Suprapubic skin (tissue), 4 donors: ENCODE measurements at regions not wholly inside any gene's neighbourhood (a gene's known extent, or its start where the extent isn't known, plus 50 kb on each side); places are given as distances from the start of the nearest gene placed in this dataset.

Source experiments
- DNase-seq, 2 donors: peaks; one replicate each; pipeline ENCODE4 v3.0.0-alpha.2; 2019; ENCODE audit warnings: low spot score in 2 of 2
- H3K27ac ChIP-seq: fragments of 200-600 bp; sonication (generic); one replicate; pipeline ENCODE4 v1.5.1; 2019
- H3K27me3 ChIP-seq: fragments of 200-600 bp; sonication (generic); one replicate; pipeline ENCODE4 v1.5.1; 2019
- H3K36me3 ChIP-seq: fragments of 200-600 bp; sonication (generic); one replicate; pipeline ENCODE4 v1.5.1; 2019
- H3K4me1 ChIP-seq: fragments of 200-600 bp; sonication (generic); one replicate; pipeline ENCODE4 v1.5.1; 2019
- H3K4me3 ChIP-seq: fragments of 200-600 bp; sonication (generic); one replicate; pipeline ENCODE4 v1.5.1; 2019; ENCODE audit warnings: mild to moderate bottlenecking
- H3K9me3 ChIP-seq: fragments of 200-600 bp; sonication (generic); one replicate; pipeline ENCODE4 v1.5.1; 2019
- EP300 ChIP-seq: sonication (generic); formaldehyde crosslinking; IDR thresholded peaks from one replicate; pipeline ENCODE4 v1.6.1; 2017; ENCODE audit warnings: antibody characterized with exemption
- POLR2A ChIP-seq, 2 donors: fragments of 450-650 bp; IDR thresholded peaks; one replicate each; pipeline ENCODE4 v1.6.1; 2017; ENCODE audit warnings: antibody characterized with exemption in 2 of 2, mild to moderate bottlenecking in 2 of 2, moderate library complexity in 2 of 2
- POLR2AphosphoS5 ChIP-seq, 3 donors: sonication (generic); formaldehyde crosslinking; IDR thresholded peaks; one replicate each; pipeline ENCODE4 v1.6.1; 2017; ENCODE audit warnings: antibody characterized with exemption in 3 of 3
- WGBS: methylation state at CpG from one replicate; pipeline ENCODE4 v1.1.5; 2018; 5-methylcytosine and 5-hydroxymethylcytosine counted together
- TF ChIP-seq, protein P1 (sequence below), 2 donors: fragments of 200-600 bp in 1 of 2; fragments of 450-650 bp in 1 of 2; sonication (generic) in 1 of 2; IDR thresholded peaks; one replicate each; pipeline ENCODE4 v1.5.1; 2016 to 2019; ENCODE audit warnings: antibody characterized with exemption in 2 of 2, mild to moderate bottlenecking in 1 of 2, moderate library complexity in 1 of 2

DNA sequence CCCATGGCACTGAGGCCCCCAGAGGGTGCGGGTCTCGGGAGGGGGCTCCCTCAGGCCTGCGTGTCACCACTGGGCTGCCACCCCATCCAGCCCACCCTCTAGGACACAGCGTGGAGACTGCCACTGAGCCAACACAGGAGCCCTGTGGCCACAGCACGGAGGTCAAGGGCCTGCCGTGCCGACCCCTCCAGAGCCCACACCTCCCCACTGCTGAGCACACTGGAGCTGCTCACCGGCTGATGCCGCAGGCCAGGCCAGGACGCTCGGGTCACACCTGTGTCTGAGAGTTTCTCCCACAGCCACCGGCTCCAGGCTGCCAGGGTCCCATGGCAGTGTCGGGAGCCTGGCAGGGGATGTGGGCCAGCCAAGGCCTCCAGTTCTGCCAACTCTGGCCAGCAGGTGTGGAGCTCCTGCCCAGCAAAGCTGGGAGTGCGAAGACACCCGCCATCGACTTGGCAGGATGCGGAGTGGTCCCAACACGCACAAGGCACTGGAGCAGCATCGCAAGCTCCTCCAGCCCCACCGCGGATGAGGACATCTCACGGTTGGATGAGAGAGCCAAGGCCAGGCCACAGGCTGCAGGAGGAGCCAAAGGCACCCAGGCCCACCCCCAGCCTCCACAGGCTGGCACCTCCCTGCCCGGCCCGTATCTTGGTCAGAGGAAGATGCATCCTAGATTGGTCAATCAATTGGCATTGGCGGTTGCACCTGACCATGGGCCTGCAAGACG lies 187.1 kb downstream of the BRD1 start:
- Histone ChIP-seq H3K9me3 (no peaks in the 10 kb centered on the region), H3K27me3 (peaks cover 28% of the 10 kb centered on the region), H3K36me3 (no peaks in the 10 kb centered on the region), H3K4me1 (no peaks in the 10 kb centered on the region), H3K27ac (no peak overlapping the region), H3K4me3 (no peak overlapping the region)
- DNase-seq, result no peak
- WGBS, result 86% methylated on average over 11 of the region's 26 CpGs
- no peak for TF ChIP-seq POLR2AphosphoS5 (IDR thresholded peaks at IDR 0.05)
- TF ChIP-seq EP300, result no peak
- TF ChIP-seq, protein P1, sequence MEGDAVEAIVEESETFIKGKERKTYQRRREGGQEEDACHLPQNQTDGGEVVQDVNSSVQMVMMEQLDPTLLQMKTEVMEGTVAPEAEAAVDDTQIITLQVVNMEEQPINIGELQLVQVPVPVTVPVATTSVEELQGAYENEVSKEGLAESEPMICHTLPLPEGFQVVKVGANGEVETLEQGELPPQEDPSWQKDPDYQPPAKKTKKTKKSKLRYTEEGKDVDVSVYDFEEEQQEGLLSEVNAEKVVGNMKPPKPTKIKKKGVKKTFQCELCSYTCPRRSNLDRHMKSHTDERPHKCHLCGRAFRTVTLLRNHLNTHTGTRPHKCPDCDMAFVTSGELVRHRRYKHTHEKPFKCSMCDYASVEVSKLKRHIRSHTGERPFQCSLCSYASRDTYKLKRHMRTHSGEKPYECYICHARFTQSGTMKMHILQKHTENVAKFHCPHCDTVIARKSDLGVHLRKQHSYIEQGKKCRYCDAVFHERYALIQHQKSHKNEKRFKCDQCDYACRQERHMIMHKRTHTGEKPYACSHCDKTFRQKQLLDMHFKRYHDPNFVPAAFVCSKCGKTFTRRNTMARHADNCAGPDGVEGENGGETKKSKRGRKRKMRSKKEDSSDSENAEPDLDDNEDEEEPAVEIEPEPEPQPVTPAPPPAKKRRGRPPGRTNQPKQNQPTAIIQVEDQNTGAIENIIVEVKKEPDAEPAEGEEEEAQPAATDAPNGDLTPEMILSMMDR (IDR thresholded peaks at IDR 0.05), result no peak
- no peak for TF ChIP-seq POLR2A (IDR thresholded peaks at IDR 0.05)

GRCh38 chr22:49639956-49640355 lies 187.7 kb downstream of the BRD1 start:
- H3K4me3 ChIP-seq, result no peak overlapping the region
- whole genome bisulfite sequencing, result 45% methylated on average over 8 of the region's 12 CpGs
- no peaks in the 10 kb centered on the region for H3K9me3 ChIP-seq
- no peaks in the 10 kb centered on the region for H3K4me1 ChIP-seq
- TF ChIP-seq, protein P1 (IDR thresholded peaks at IDR 0.05), result no peak
- TF ChIP-seq POLR2A (IDR thresholded peaks at IDR 0.05), result no peak
- TF ChIP-seq EP300, result no peak
- H3K27me3 ChIP-seq, result peaks cover 31% of the 10 kb centered on the region
- H3K36me3 ChIP-seq, result no peaks in the 10 kb centered on the region
- no peak overlapping the region for H3K27ac ChIP-seq
- no peak for DNase-seq

DNA sequence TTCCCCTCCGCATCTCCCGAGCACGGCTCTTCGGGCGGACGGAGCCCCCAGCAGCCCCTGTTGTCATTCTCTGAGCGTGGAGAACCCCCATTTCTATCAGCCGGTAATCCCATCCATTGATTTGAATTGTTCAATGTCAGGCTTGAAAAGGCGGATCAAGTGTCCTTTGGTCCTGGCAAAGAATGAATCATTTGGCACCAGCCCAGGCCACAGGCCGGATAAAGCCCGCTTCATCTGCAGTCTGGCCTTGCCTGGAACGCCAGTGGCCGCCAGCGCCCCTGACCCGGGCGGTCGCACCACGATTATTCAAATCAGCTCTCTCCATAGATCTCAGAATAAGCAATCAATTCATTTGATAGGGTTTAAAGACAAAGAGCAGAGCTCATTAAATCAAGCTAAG lies 188.9 kb downstream of the BRD1 start:
- Histone ChIP-seq H3K4me3 (no peak overlapping the region), H3K9me3 (no peaks in the 10 kb centered on the region), H3K4me1 (no peaks in the 10 kb centered on the region), H3K27me3 (peaks cover 39% of the 10 kb centered on the region), H3K27ac (no peak overlapping the region), H3K36me3 (no peaks in the 10 kb centered on the region)
- no peak for DNase-seq
- TF ChIP-seq POLR2AphosphoS5 (IDR thresholded peaks at IDR 0.05) (no peak), EP300 (no peak), POLR2A (IDR thresholded peaks at IDR 0.05) (no peak)
- TF ChIP-seq, protein P1 (IDR thresholded peaks at IDR 0.05), result no peak
- WGBS, result 78% methylated on average over 18 of the region's 18 CpGs

DNA sequence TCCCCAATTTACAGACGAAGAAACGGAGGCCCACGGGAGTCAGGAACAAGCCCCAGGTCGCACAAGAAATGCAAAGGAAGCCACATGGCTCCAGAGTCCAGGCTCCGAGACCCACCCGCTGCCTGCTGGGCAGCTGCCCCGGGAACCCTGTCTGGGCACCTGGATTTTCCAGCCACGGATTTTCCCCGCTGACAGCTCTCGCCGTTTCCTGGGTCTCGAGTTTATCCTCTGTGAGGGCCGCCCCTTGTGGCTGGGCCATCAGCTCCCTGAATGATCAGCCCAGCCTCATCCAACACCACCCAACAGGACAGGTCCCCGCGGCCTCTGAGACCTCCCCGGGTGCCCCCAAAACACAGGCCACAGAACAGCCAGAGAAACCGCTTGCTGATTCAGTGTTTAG lies 189.7 kb downstream of the BRD1 start:
- Histone ChIP-seq H3K27me3 (peaks cover 42% of the 10 kb centered on the region), H3K9me3 (no peaks in the 10 kb centered on the region), H3K4me3 (no peak overlapping the region), H3K36me3 (no peaks in the 10 kb centered on the region), H3K27ac (no peak overlapping the region), H3K4me1 (no peaks in the 10 kb centered on the region)
- DNase-seq, result no peak
- 84% methylated on average over 17 of the region's 17 CpGs for WGBS
- TF ChIP-seq, protein P1 (IDR thresholded peaks at IDR 0.05), result no peak
- TF ChIP-seq POLR2A (IDR thresholded peaks at IDR 0.05), result no peak
- no peak for TF ChIP-seq EP300
- TF ChIP-seq POLR2AphosphoS5 (IDR thresholded peaks at IDR 0.05), result no peak

DNA sequence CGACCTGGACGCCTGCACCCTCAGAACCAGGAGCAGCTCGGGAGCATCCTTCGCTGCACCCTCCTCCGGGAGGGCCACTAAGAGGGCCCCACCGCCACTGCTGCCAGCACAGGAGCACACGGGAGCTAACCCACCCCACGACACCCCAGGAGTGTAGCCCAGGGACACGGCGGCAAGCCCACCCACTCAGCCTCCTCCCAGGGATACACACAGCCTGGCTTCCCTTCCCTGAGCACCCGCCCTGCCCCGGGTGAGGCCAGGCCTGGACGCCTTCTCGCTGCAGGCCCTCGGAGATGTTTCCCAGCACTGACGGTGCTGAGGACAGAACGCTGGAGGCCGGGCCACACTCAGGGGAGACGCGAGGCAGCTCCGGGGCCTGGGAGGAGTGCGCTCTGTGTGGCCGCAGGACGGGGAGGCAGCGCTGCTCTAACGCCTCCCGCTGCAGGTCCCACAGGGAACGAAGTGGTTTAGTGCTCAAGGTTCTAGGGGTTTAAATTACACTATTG lies 190.4 kb downstream of the BRD1 start:
- no peak for DNase-seq
- Histone ChIP-seq H3K4me1 (peaks cover 4% of the 10 kb centered on the region), H3K36me3 (no peaks in the 10 kb centered on the region), H3K4me3 (no peak overlapping the region), H3K27me3 (peaks cover 43% of the 10 kb centered on the region), H3K9me3 (no peaks in the 10 kb centered on the region), H3K27ac (no peak overlapping the region)
- no peak for TF ChIP-seq POLR2A (IDR thresholded peaks at IDR 0.05)
- TF ChIP-seq, protein P1 (IDR thresholded peaks at IDR 0.05), result no peak
- no peak for TF ChIP-seq EP300
- TF ChIP-seq POLR2AphosphoS5 (IDR thresholded peaks at IDR 0.05), result no peak
- WGBS, result 82% methylated on average over 14 of the region's 28 CpGs
